Heart left ventricle (tissue), 16 donors: ENCODE measurements at regions not wholly inside any gene's neighbourhood (a gene's known extent, or its start where the extent isn't known, plus 50 kb on each side); places are given as distances from the start of the nearest gene placed in this dataset.

ENCODE experiments used
- ATAC-seq, 4 donors: fragments of 200-7000 bp; cut with Tn5 transposase; one replicate each; pipeline ENCODE4 v1.9.1; 2020 to 2022; ENCODE audit warnings: moderate library complexity in 4 of 4, mild to moderate bottlenecking in 3 of 4, moderate number of reproducible peaks in 1 of 4
- DNase-seq, 5 donors: peaks; one replicate each; pipeline ENCODE4 v3.0.0-alpha.2; 2020
- H3K27ac ChIP-seq, 12 donors: fragments of 200-600 bp; sonication (generic) in 4 of 12; one replicate each; pipeline versions ENCODE4 v1.5.0 to v1.8.0; 2016 to 2022; ENCODE audit warnings: mild to moderate bottlenecking in 2 of 12
- H3K27me3 ChIP-seq, 9 donors: fragments of 200-600 bp; sonication (generic) in 2 of 9; one replicate each; pipeline versions ENCODE4 v1.5.1 to v1.8.0; 2016 to 2022; ENCODE audit warnings: mild to moderate bottlenecking in 3 of 9
- H3K36me3 ChIP-seq, 9 donors: fragments of 200-600 bp; sonication (generic) in 2 of 9; one replicate each; pipeline versions ENCODE4 v1.5.0 to v1.8.0; 2018 to 2022; ENCODE audit warnings: mild to moderate bottlenecking in 2 of 9
- H3K4me1 ChIP-seq, 12 donors: fragments of 200-600 bp; sonication (generic) in 4 of 12; one replicate each; pipeline versions ENCODE4 v1.5.0 to v1.8.0; 2016 to 2022; ENCODE audit warnings: mild to moderate bottlenecking in 3 of 12
- H3K4me3 ChIP-seq, 12 donors: fragments of 200-600 bp; sonication (generic) in 4 of 12; one replicate each; pipeline versions ENCODE4 v1.5.0 to v1.8.0; 2017 to 2022; ENCODE audit warnings: mild to moderate bottlenecking in 9 of 12, moderate library complexity in 4 of 12
- H3K9me3 ChIP-seq, 12 donors: fragments of 200-600 bp; sonication (generic) in 4 of 12; one replicate each; pipeline versions ENCODE4 v1.5.0 to v1.8.0; 2016 to 2022; ENCODE audit warnings: mild to moderate bottlenecking in 1 of 12
- POLR2A ChIP-seq, 2 donors: fragments of 450-650 bp; IDR thresholded peaks; one replicate each; pipeline ENCODE4 v1.6.1; 2017; ENCODE audit warnings: antibody characterized with exemption in 2 of 2, mild to moderate bottlenecking in 2 of 2, moderate library complexity in 2 of 2
- WGBS, 4 donors: extraction: QIAGEN DNeasy Blood & Tissue Kit in 2 of 4; methylation state at CpG; one replicate each; pipeline versions ENCODE4 v1.1.5 to v1.1.7; 2013 to 2018; 5-methylcytosine and 5-hydroxymethylcytosine counted together
- intact Hi-C, 10 donors: fragments of 100-400 bp; cut with DNase I; formaldehyde crosslinking; loops; one replicate each; pipeline versions ENCODE4 v1.11.1 to v1.14.2; 2022
- TF ChIP-seq, protein P1 (sequence below), 12 donors: fragments of 200-600 bp; sonication (generic) in 4 of 12; IDR thresholded peaks; one replicate each; pipeline versions ENCODE4 v1.5.0 to v1.8.0; 2018 to 2022; ENCODE audit warnings: antibody characterized with exemption in 12 of 12, mild to moderate bottlenecking in 5 of 12
- donor health status: ischemic (EF 13 %, LVEDD 7.1; RV severe dilation, severe dysfunction).
- donor health status: healthy with polysubstance abuse.
- donor health status: DM: no; HTN: yes; CAD: no.
- donor health status: DM: no; HTN: no; CAD: no.
- donor health status: ischemic (EF 25% LVEDD 6.9; RV normal size, moderate dysfunction).
- donor health status: ischemic (EF 25% LVEDD 5.7; RV mildly dilated, moderate dysfunction).
- donor health status: healthy.
- donor health status: DM: yes; HTN: yes; CAD: no.
- donor health status: ischemic (EF 35%, LVEDD 5.7; RV mildly dilated, moderate dysfunction).
- donor health status: nonischemic (EF 11% LVEDD 7.7; RV severe dilation, severe dysfunction).
- donor health status: DM: yes; HTN: yes; CAD: no.
- donor health status: PGD.
- donor health status: ischemic (EF 29% LVEDD 5.4; RV normal size, mild dysfunction).
- donor health status: nonischemic (EF 23%, LVEDD 6.1; RV moderate dilation, normal function).

- intact Hi-C loops: no loop called here
- no peaks in the 10 kb centered on the region for H3K4me1 ChIP-seq
- no peaks in the 10 kb centered on the region for H3K36me3 ChIP-seq
- no peak overlapping the region for H3K4me3 ChIP-seq
- no peak for DNase-seq
- peaks cover 0 to 22% (median 8%) of the 10 kb centered on the region in 9 donors for H3K27me3 ChIP-seq
- no peak overlapping the region for H3K27ac ChIP-seq
- WGBS, 4 donors: 85 to 94% (median 90%) methylated on average over 1 of the region's 1 CpG
- TF ChIP-seq, protein P1, sequence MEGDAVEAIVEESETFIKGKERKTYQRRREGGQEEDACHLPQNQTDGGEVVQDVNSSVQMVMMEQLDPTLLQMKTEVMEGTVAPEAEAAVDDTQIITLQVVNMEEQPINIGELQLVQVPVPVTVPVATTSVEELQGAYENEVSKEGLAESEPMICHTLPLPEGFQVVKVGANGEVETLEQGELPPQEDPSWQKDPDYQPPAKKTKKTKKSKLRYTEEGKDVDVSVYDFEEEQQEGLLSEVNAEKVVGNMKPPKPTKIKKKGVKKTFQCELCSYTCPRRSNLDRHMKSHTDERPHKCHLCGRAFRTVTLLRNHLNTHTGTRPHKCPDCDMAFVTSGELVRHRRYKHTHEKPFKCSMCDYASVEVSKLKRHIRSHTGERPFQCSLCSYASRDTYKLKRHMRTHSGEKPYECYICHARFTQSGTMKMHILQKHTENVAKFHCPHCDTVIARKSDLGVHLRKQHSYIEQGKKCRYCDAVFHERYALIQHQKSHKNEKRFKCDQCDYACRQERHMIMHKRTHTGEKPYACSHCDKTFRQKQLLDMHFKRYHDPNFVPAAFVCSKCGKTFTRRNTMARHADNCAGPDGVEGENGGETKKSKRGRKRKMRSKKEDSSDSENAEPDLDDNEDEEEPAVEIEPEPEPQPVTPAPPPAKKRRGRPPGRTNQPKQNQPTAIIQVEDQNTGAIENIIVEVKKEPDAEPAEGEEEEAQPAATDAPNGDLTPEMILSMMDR (IDR thresholded peaks at IDR 0.05): no peak
- no peak for TF ChIP-seq POLR2A (IDR thresholded peaks at IDR 0.05)
- ATAC-seq: no peak
- H3K9me3 ChIP-seq: no peaks in the 10 kb centered on the region
Measured at GRCh38 chr3:117990627-117991026, 1044.0 kb downstream of the IGSF11 start.

- Histone ChIP-seq H3K27ac (no peak overlapping the region), H3K4me1 (peaks cover 0 to 12% (median 5%) of the 10 kb centered on the region in 12 donors), H3K36me3 (no peaks in the 10 kb centered on the region), H3K27me3 (peaks cover 0 to 47% (median 22%) of the 10 kb centered on the region in 9 donors), H3K4me3 (no peak overlapping the region), H3K9me3 (no peaks in the 10 kb centered on the region)
- ATAC-seq: no peak
- intact Hi-C loops: loop anchor here in 1 of 10 donors (5.0 kb wide), 1 partner anchor 1224 kb away; no protein-coding TSS in a partner anchor
- 17 to 19% (median 18%) methylated on average over 9 of the region's 9 CpGs for WGBS, 4 donors
- no peak for DNase-seq
- no peak for TF ChIP-seq POLR2A (IDR thresholded peaks at IDR 0.05)
- TF ChIP-seq, protein P1 (IDR thresholded peaks at IDR 0.05): no peak
Measured at GRCh38 chr3:117995842-117996437, 1038.7 kb downstream of the IGSF11 start.

GRCh38 chr3:117997201-117998049 lies 1037.2 kb downstream of the IGSF11 start:
- intact Hi-C loops: loop anchor here in 1 of 10 donors (5.0 kb wide), 1 partner anchor 1225 kb away; no protein-coding TSS in a partner anchor
- DNase-seq (peak; percentile 49 to 78 (median 54)), ATAC-seq (peak; percentile 50 to 95 (median 90))
- no peaks in the 10 kb centered on the region for H3K9me3 ChIP-seq
- WGBS, 4 donors: 3 to 6% (median 5%) methylated on average over 34 to 48 of the region's 48 CpGs
- no peak for TF ChIP-seq POLR2A (IDR thresholded peaks at IDR 0.05)
- TF ChIP-seq, protein P1 (IDR thresholded peaks at IDR 0.05): peak; percentile 64 to 85 (median 72)
- H3K27me3 ChIP-seq: peaks cover 0 to 47% (median 22%) of the 10 kb centered on the region in 9 donors
- peaks cover 0 to 12% (median 5%) of the 10 kb centered on the region in 12 donors for H3K4me1 ChIP-seq
- peak overlapping the region in 11 of 12 donors; percentile 14 to 56 (median 44) for H3K4me3 ChIP-seq
- no peaks in the 10 kb centered on the region for H3K36me3 ChIP-seq
- no peak overlapping the region for H3K27ac ChIP-seq

- Histone ChIP-seq H3K4me3 (no peak overlapping the region), H3K36me3 (no peaks in the 10 kb centered on the region), H3K4me1 (peaks cover 0 to 12% (median 5%) of the 10 kb centered on the region in 12 donors), H3K9me3 (no peaks in the 10 kb centered on the region), H3K27me3 (peaks cover 0 to 47% (median 22%) of the 10 kb centered on the region in 9 donors), H3K27ac (no peak overlapping the region)
- intact Hi-C loops: loop anchor here in 1 of 10 donors (5.0 kb wide), 1 partner anchor 1226 kb away; no protein-coding TSS in a partner anchor
- ATAC-seq (no peak), DNase-seq (no peak)
- WGBS, 4 donors: 47 to 56% (median 50%) methylated on average over 4 of the region's 4 CpGs
- TF ChIP-seq, protein P1 (IDR thresholded peaks at IDR 0.05): no peak
Measured at GRCh38 chr3:117998071-117998470, 1036.6 kb downstream of the IGSF11 start.
